Hematopoietic multipotent progenitor cell treated with erythropoietin and hydrocortisone succinate and interleukin-3 and kit ligand, for 4 days (in vitro differentiated cells): ENCODE measurements at regions not wholly inside any gene's neighbourhood (a gene's known extent, or its start where the extent isn't known, plus 50 kb on each side); places are given as distances from the start of the nearest gene placed in this dataset.

Source experiments
- DNase-seq: peaks from one replicate; pipeline ENCODE4 v3.0.0-alpha.2; 2015

- DNase-seq, result no peak
Observed at GRCh38 chr1:88104236-88104635, 579.8 kb upstream of the PKN2 start.

- no peak for DNase-seq
Observed at GRCh38 chr1:88104886-88105285, 579.2 kb upstream of the PKN2 start.

- DNase-seq, result no peak
Observed at GRCh38 chr1:88111816-88112215, 572.3 kb upstream of the PKN2 start.

GRCh38 chr1:88117597-88117996, 566.5 kb upstream of the PKN2 start:
- DNase-seq, result no peak

- DNase-seq, result no peak
Observed at GRCh38 chr1:88118176-88118845, 565.8 kb upstream of the PKN2 start.

- no peak for DNase-seq
Observed at GRCh38 chr1:88124614-88125013, 559.5 kb upstream of the PKN2 start.

- no peak for DNase-seq
Observed at GRCh38 chr1:88126467-88126866, 557.6 kb upstream of the PKN2 start.

- DNase-seq, result no peak
Observed at GRCh38 chr1:88133991-88134390, 550.1 kb upstream of the PKN2 start.

GRCh38 chr1:88134983-88135921, 548.8 kb upstream of the PKN2 start:
- no peak for DNase-seq

GRCh38 chr1:88139633-88140032, 544.4 kb upstream of the PKN2 start:
- no peak for DNase-seq

GRCh38 chr1:88140325-88140724, 543.7 kb upstream of the PKN2 start:
- no peak for DNase-seq

GRCh38 chr1:88141499-88142074, 542.5 kb upstream of the PKN2 start:
- peak; percentile 12 for DNase-seq

- DNase-seq, result no peak
Observed at GRCh38 chr1:88145752-88146151, 538.3 kb upstream of the PKN2 start.

- no peak for DNase-seq
Observed at GRCh38 chr1:88149686-88150085, 534.4 kb upstream of the PKN2 start.

- no peak for DNase-seq
Observed at GRCh38 chr1:88150330-88150729, 533.7 kb upstream of the PKN2 start.

GRCh38 chr1:88163187-88163586, 520.9 kb upstream of the PKN2 start:
- no peak for DNase-seq

- no peak for DNase-seq
Observed at GRCh38 chr1:88168126-88168525, 515.9 kb upstream of the PKN2 start.

- no peak for DNase-seq
Observed at GRCh38 chr1:88169139-88169538, 514.9 kb upstream of the PKN2 start.

- DNase-seq, result no peak
Observed at GRCh38 chr1:88169939-88170338, 514.1 kb upstream of the PKN2 start.

- DNase-seq, result no peak
Observed at GRCh38 chr1:88175120-88175630, 508.9 kb upstream of the PKN2 start.

- DNase-seq, result no peak
Observed at GRCh38 chr1:88175631-88176226, 508.3 kb upstream of the PKN2 start.

- DNase-seq, result no peak
Observed at GRCh38 chr1:88179943-88180342, 504.1 kb upstream of the PKN2 start.

GRCh38 chr1:88180449-88181108, 503.5 kb upstream of the PKN2 start:
- peak; percentile 87 for DNase-seq
